ENCODE measurements at regions not wholly inside any gene's neighbourhood (a gene's known extent, or its start where the extent isn't known, plus 50 kb on each side); places are given as distances from the start of the nearest gene placed in this dataset.
A peak's percentile ranks its signal among the peaks of the same experiment; 100 is the strongest.

- ChIA-PET CTCF (no interaction called here), POLR2A (no interaction called here)
- H3K27me3 Mint-ChIP-seq (ENCODE audit: low read depth): peaks cover 20% of the 10 kb centered on the region
- DNase-seq (ENCODE audit: low spot score): no peak
- H3K4me3 Mint-ChIP-seq: no peak overlapping the region
- no peak for TF ChIP-seq ZNF121 (CRISPR knock-in tag; IDR thresholded peaks at IDR 0.05)
- no peak for TF ChIP-seq SMAD4 (CRISPR knock-in tag; IDR thresholded peaks at IDR 0.05)
- no peak for TF ChIP-seq PREB (CRISPR knock-in tag; IDR thresholded peaks at IDR 0.05; ENCODE audit: borderline replicate concordance)
- TF ChIP-seq OVOL2 (CRISPR knock-in tag; IDR thresholded peaks at IDR 0.05; ENCODE audit: borderline replicate concordance): no peak
- TF ChIP-seq, protein P1, sequence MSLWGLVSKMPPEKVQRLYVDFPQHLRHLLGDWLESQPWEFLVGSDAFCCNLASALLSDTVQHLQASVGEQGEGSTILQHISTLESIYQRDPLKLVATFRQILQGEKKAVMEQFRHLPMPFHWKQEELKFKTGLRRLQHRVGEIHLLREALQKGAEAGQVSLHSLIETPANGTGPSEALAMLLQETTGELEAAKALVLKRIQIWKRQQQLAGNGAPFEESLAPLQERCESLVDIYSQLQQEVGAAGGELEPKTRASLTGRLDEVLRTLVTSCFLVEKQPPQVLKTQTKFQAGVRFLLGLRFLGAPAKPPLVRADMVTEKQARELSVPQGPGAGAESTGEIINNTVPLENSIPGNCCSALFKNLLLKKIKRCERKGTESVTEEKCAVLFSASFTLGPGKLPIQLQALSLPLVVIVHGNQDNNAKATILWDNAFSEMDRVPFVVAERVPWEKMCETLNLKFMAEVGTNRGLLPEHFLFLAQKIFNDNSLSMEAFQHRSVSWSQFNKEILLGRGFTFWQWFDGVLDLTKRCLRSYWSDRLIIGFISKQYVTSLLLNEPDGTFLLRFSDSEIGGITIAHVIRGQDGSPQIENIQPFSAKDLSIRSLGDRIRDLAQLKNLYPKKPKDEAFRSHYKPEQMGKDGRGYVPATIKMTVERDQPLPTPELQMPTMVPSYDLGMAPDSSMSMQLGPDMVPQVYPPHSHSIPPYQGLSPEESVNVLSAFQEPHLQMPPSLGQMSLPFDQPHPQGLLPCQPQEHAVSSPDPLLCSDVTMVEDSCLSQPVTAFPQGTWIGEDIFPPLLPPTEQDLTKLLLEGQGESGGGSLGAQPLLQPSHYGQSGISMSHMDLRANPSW (CRISPR knock-in tag; conservative IDR thresholded peaks at IDR 0.05; ENCODE audit: low read depth): no peak
- TF ChIP-seq KAT7 (CRISPR knock-in tag; IDR thresholded peaks at IDR 0.05; ENCODE audit: borderline replicate concordance): no peak
- no peak for TF ChIP-seq CREB1 (CRISPR knock-in tag; IDR thresholded peaks at IDR 0.05)
- H3K9me3 Mint-ChIP-seq: no peaks in the 10 kb centered on the region
- no peak overlapping the region for H3K27ac Mint-ChIP-seq
- no peaks in the 10 kb centered on the region for H3K36me3 Mint-ChIP-seq
- ATAC-seq: no peak
- peaks cover 26% of the 10 kb centered on the region for H3K4me1 Mint-ChIP-seq
Observed at GRCh38 chr1:82158981-82159380, 358.2 kb downstream of the ADGRL2 start.

DNA sequence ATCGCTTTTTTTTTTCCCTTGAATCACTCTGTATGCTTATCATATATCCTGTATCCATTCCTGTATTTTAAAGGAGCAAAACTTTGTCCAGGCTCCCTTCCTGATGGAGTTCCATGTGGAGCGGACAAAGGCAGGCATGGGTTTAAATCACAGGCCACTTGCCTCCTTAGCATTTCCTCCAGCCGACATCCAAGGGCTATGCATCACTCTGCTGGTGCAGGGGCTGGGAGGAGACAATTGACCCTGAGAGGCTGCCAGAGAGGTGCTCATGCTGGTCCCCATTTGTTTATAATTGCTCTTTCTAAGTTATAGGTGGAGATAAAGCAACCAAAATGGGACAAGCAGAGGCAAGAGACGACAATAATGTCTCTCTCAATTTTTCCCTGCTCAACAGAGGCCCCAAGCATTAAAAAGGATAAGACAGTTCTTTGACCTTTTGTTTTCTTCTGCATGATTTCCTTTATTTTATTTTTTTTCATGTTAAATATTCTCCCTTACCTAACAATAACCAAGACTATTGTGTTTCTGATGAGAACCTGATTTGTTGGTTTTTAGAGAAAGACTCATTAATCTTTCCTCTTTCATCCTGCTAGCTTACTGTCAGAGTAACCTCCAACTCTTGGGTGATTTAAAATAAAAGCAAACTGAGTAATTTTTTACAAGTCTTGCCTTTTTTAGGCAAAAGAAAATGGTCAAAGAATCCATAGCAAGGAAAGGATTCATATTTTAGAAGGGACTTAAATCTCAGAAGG lies 353.7 kb downstream of the ADGRL2 start:
- H3K27ac Mint-ChIP-seq: no peak overlapping the region
- H3K27me3 Mint-ChIP-seq (ENCODE audit: low read depth): peaks cover 23% of the 10 kb centered on the region
- H3K9me3 Mint-ChIP-seq: no peaks in the 10 kb centered on the region
- CTCF ChIA-PET: no interaction called here
- POLR2A ChIA-PET: no interaction called here
- DNase-seq (ENCODE audit: low spot score) (peak; percentile 16), ATAC-seq (peak; percentile 95)
- no peak overlapping the region for H3K4me3 Mint-ChIP-seq
- no peaks in the 10 kb centered on the region for H3K36me3 Mint-ChIP-seq
- peaks cover 22% of the 10 kb centered on the region for H3K4me1 Mint-ChIP-seq
- TF ChIP-seq ELF4 (CRISPR knock-in tag; IDR thresholded peaks at IDR 0.05; ENCODE audit: low read depth) (no peak), ZNF532 (CRISPR knock-in tag; IDR thresholded peaks at IDR 0.05; ENCODE audit: borderline replicate concordance) (no peak), HMGA2 (CRISPR knock-in tag; IDR thresholded peaks at IDR 0.05) (no peak), CREM (CRISPR knock-in tag; IDR thresholded peaks at IDR 0.05) (no peak), ERG (CRISPR knock-in tag; IDR thresholded peaks at IDR 0.05) (no peak), ZMAT4 (CRISPR knock-in tag; IDR thresholded peaks at IDR 0.05) (no peak), PREB (CRISPR knock-in tag; IDR thresholded peaks at IDR 0.05; ENCODE audit: borderline replicate concordance) (no peak), RELA (CRISPR knock-in tag; IDR thresholded peaks at IDR 0.05; ENCODE audit: borderline replicate concordance) (no peak), MXD4 (CRISPR knock-in tag; IDR thresholded peaks at IDR 0.05; ENCODE audit: borderline replicate concordance) (no peak), ZNF396 (CRISPR knock-in tag; IDR thresholded peaks at IDR 0.05; ENCODE audit: borderline replicate concordance) (no peak), ZBTB21 (CRISPR knock-in tag; IDR thresholded peaks at IDR 0.05; ENCODE audit: borderline replicate concordance) (no peak), CREB1 (CRISPR knock-in tag; IDR thresholded peaks at IDR 0.05) (no peak), KAT7 (CRISPR knock-in tag; IDR thresholded peaks at IDR 0.05; ENCODE audit: borderline replicate concordance) (no peak)
- TF ChIP-seq, protein P2, sequence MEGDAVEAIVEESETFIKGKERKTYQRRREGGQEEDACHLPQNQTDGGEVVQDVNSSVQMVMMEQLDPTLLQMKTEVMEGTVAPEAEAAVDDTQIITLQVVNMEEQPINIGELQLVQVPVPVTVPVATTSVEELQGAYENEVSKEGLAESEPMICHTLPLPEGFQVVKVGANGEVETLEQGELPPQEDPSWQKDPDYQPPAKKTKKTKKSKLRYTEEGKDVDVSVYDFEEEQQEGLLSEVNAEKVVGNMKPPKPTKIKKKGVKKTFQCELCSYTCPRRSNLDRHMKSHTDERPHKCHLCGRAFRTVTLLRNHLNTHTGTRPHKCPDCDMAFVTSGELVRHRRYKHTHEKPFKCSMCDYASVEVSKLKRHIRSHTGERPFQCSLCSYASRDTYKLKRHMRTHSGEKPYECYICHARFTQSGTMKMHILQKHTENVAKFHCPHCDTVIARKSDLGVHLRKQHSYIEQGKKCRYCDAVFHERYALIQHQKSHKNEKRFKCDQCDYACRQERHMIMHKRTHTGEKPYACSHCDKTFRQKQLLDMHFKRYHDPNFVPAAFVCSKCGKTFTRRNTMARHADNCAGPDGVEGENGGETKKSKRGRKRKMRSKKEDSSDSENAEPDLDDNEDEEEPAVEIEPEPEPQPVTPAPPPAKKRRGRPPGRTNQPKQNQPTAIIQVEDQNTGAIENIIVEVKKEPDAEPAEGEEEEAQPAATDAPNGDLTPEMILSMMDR (IDR thresholded peaks at IDR 0.05): no peak
- TF ChIP-seq, protein P3, sequence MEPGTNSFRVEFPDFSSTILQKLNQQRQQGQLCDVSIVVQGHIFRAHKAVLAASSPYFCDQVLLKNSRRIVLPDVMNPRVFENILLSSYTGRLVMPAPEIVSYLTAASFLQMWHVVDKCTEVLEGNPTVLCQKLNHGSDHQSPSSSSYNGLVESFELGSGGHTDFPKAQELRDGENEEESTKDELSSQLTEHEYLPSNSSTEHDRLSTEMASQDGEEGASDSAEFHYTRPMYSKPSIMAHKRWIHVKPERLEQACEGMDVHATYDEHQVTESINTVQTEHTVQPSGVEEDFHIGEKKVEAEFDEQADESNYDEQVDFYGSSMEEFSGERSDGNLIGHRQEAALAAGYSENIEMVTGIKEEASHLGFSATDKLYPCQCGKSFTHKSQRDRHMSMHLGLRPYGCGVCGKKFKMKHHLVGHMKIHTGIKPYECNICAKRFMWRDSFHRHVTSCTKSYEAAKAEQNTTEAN (CRISPR knock-in tag; IDR thresholded peaks at IDR 0.05): no peak
